Cardiac muscle cell (in vitro differentiated cells and primary cell): ENCODE measurements at regions not wholly inside any gene's neighbourhood (a gene's known extent, or its start where the extent isn't known, plus 50 kb on each side); places are given as distances from the start of the nearest gene placed in this dataset.

Experiments
- DNase-seq, 2 donors: peaks; one replicate each; pipeline versions ENCODE4 v3.0.0 to v3.0.0-alpha.2; 2010 to 2017; ENCODE audit warnings: low read depth in 1 of 2, low spot score in 1 of 2
- H3K27ac ChIP-seq: fragments of 200-600 bp; sonication (generic); 2 replicates; pipeline ENCODE4 v1.5.1; 2016
- H3K27me3 ChIP-seq: fragments of 200-600 bp; sonication (generic); 2 replicates; pipeline ENCODE4 v1.6.0; 2016; ENCODE audit warnings: control low read depth
- H3K36me3 ChIP-seq: fragments of 200-600 bp; sonication (generic); 2 replicates; pipeline ENCODE4 v1.5.1; 2016; ENCODE audit warnings: control low read depth
- H3K4me1 ChIP-seq: fragments of 200-600 bp; sonication (generic); 2 replicates; pipeline ENCODE4 v1.8.1; 2017; ENCODE audit warnings: low read depth, mild to moderate bottlenecking, mixed run types
- H3K4me3 ChIP-seq: fragments of 200-600 bp; sonication (generic); 2 replicates; pipeline ENCODE4 v1.5.1; 2016; ENCODE audit warnings: mild to moderate bottlenecking
- H3K9me3 ChIP-seq: fragments of 200-600 bp; sonication (generic); 2 replicates; pipeline ENCODE4 v1.5.1; 2017; ENCODE audit warnings: low read depth, mild to moderate bottlenecking, control low read depth
- TF ChIP-seq, protein P1 (sequence below): IDR thresholded peaks from 2 replicates; pipeline ENCODE4 v1.5.1; 2012; ENCODE audit warnings: low read depth, mild to moderate bottlenecking, low read length

- Histone ChIP-seq H3K4me3 (no peak overlapping the region), H3K27ac (no peak overlapping the region), H3K27me3 (no peaks in the 10 kb centered on the region), H3K4me1 (no peaks in the 10 kb centered on the region), H3K9me3 (no peaks in the 10 kb centered on the region), H3K36me3 (no peaks in the 10 kb centered on the region)
- TF ChIP-seq, protein P1, sequence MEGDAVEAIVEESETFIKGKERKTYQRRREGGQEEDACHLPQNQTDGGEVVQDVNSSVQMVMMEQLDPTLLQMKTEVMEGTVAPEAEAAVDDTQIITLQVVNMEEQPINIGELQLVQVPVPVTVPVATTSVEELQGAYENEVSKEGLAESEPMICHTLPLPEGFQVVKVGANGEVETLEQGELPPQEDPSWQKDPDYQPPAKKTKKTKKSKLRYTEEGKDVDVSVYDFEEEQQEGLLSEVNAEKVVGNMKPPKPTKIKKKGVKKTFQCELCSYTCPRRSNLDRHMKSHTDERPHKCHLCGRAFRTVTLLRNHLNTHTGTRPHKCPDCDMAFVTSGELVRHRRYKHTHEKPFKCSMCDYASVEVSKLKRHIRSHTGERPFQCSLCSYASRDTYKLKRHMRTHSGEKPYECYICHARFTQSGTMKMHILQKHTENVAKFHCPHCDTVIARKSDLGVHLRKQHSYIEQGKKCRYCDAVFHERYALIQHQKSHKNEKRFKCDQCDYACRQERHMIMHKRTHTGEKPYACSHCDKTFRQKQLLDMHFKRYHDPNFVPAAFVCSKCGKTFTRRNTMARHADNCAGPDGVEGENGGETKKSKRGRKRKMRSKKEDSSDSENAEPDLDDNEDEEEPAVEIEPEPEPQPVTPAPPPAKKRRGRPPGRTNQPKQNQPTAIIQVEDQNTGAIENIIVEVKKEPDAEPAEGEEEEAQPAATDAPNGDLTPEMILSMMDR = no peak
- no peak for DNase-seq
These were observed 927.5 kb downstream of the DTWD2 start for GRCh38 chr5:118060833-118061232.

- H3K4me1 ChIP-seq = no peaks in the 10 kb centered on the region
- no peaks in the 10 kb centered on the region for H3K27me3 ChIP-seq
- DNase-seq = no peak
- H3K9me3 ChIP-seq = no peaks in the 10 kb centered on the region
- no peak overlapping the region for H3K27ac ChIP-seq
- H3K36me3 ChIP-seq = no peaks in the 10 kb centered on the region
- TF ChIP-seq, protein P1 = no peak
- no peak overlapping the region for H3K4me3 ChIP-seq
These were observed 935.8 kb downstream of the DTWD2 start for GRCh38 chr5:118052503-118052902.

GRCh38 chr5:118044169-118044568, 944.2 kb downstream of the DTWD2 start:
- Histone ChIP-seq H3K4me1 (no peaks in the 10 kb centered on the region), H3K27ac (no peak overlapping the region), H3K9me3 (no peaks in the 10 kb centered on the region), H3K4me3 (no peak overlapping the region), H3K36me3 (no peaks in the 10 kb centered on the region), H3K27me3 (no peaks in the 10 kb centered on the region)
- DNase-seq = no peak
- TF ChIP-seq, protein P1 = no peak

DNA sequence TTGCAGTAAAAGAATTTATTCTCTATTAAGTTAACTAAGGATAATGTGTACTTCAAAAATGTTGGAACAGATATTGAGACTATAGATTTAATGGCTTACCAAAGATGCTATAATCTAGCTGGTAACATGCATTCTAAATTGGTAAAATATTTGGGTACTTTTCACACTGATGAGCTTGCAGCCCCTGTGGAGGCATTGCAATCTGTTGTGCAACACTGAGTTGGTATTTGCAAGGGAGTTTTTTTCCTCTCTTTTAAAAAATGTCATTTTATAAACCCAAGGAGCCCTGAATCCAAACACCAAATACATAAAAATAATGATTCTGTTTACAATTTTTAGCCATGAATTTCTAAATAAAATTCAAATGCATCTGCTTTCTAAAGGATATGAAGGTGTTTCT, 944.8 kb downstream of the DTWD2 start:
- H3K27ac ChIP-seq = no peak overlapping the region
- no peaks in the 10 kb centered on the region for H3K9me3 ChIP-seq
- no peaks in the 10 kb centered on the region for H3K4me1 ChIP-seq
- H3K4me3 ChIP-seq = no peak overlapping the region
- no peaks in the 10 kb centered on the region for H3K36me3 ChIP-seq
- H3K27me3 ChIP-seq = no peaks in the 10 kb centered on the region
- DNase-seq = peak in 1 of 2 donors; percentile 0
- TF ChIP-seq, protein P1 = no peak

GRCh38 chr5:118042076-118042475, 946.3 kb downstream of the DTWD2 start:
- no peaks in the 10 kb centered on the region for H3K4me1 ChIP-seq
- H3K4me3 ChIP-seq = no peak overlapping the region
- H3K36me3 ChIP-seq = no peaks in the 10 kb centered on the region
- H3K27me3 ChIP-seq = no peaks in the 10 kb centered on the region
- H3K27ac ChIP-seq = no peak overlapping the region
- DNase-seq = peak in 1 of 2 donors; percentile 7
- H3K9me3 ChIP-seq = no peaks in the 10 kb centered on the region
- TF ChIP-seq, protein P1 = peak; percentile 17

DNA sequence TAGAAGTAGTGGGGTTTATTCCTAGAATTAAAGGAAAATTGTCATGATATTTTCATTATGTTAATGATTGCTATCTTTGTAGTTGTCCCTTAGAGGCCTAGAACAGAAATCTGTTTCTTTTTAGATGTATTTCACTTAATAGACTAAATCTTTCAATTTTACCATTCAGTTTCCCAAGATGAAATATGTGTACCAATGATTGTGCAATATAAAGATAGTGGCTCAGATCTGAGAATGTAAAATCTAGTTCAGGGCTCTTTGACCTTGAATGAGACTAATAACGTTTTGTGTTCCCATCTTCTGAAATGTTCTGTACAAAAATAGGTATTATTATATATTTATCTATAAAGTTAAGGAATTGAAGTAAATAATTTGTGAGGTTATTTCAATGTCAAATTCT, 947.9 kb downstream of the DTWD2 start:
- Histone ChIP-seq H3K36me3 (no peaks in the 10 kb centered on the region), H3K4me1 (no peaks in the 10 kb centered on the region), H3K9me3 (no peaks in the 10 kb centered on the region), H3K4me3 (no peak overlapping the region), H3K27ac (no peak overlapping the region), H3K27me3 (no peaks in the 10 kb centered on the region)
- no peak for DNase-seq
- TF ChIP-seq, protein P1 = no peak
